ENCODE measurements at regions not wholly inside any gene's neighbourhood (a gene's known extent, or its start where the extent isn't known, plus 50 kb on each side); places are given as distances from the start of the nearest gene placed in this dataset.

- no peak for ATAC-seq
- H3K27ac Mint-ChIP-seq = no peak overlapping the region
- POLR2A ChIA-PET = no interaction called here
- H3K36me3 Mint-ChIP-seq = peaks cover 71% of the 10 kb centered on the region
- H3K27me3 Mint-ChIP-seq (ENCODE audit: low read depth) = peaks cover 6% of the 10 kb centered on the region; the same call in 1 of the 2 replicates
- no peak for DNase-seq (ENCODE audit: low spot score)
- no peak for TF ChIP-seq MLX (CRISPR knock-in tag; IDR thresholded peaks at IDR 0.05)
- no peak for TF ChIP-seq JAZF1 (CRISPR knock-in tag; IDR thresholded peaks at IDR 0.05)
- TF ChIP-seq RELA (CRISPR knock-in tag; IDR thresholded peaks at IDR 0.05; ENCODE audit: borderline replicate concordance) = no peak
- TF ChIP-seq, protein P1, sequence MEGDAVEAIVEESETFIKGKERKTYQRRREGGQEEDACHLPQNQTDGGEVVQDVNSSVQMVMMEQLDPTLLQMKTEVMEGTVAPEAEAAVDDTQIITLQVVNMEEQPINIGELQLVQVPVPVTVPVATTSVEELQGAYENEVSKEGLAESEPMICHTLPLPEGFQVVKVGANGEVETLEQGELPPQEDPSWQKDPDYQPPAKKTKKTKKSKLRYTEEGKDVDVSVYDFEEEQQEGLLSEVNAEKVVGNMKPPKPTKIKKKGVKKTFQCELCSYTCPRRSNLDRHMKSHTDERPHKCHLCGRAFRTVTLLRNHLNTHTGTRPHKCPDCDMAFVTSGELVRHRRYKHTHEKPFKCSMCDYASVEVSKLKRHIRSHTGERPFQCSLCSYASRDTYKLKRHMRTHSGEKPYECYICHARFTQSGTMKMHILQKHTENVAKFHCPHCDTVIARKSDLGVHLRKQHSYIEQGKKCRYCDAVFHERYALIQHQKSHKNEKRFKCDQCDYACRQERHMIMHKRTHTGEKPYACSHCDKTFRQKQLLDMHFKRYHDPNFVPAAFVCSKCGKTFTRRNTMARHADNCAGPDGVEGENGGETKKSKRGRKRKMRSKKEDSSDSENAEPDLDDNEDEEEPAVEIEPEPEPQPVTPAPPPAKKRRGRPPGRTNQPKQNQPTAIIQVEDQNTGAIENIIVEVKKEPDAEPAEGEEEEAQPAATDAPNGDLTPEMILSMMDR (IDR thresholded peaks at IDR 0.05) = no peak
- TF ChIP-seq, protein P2, sequence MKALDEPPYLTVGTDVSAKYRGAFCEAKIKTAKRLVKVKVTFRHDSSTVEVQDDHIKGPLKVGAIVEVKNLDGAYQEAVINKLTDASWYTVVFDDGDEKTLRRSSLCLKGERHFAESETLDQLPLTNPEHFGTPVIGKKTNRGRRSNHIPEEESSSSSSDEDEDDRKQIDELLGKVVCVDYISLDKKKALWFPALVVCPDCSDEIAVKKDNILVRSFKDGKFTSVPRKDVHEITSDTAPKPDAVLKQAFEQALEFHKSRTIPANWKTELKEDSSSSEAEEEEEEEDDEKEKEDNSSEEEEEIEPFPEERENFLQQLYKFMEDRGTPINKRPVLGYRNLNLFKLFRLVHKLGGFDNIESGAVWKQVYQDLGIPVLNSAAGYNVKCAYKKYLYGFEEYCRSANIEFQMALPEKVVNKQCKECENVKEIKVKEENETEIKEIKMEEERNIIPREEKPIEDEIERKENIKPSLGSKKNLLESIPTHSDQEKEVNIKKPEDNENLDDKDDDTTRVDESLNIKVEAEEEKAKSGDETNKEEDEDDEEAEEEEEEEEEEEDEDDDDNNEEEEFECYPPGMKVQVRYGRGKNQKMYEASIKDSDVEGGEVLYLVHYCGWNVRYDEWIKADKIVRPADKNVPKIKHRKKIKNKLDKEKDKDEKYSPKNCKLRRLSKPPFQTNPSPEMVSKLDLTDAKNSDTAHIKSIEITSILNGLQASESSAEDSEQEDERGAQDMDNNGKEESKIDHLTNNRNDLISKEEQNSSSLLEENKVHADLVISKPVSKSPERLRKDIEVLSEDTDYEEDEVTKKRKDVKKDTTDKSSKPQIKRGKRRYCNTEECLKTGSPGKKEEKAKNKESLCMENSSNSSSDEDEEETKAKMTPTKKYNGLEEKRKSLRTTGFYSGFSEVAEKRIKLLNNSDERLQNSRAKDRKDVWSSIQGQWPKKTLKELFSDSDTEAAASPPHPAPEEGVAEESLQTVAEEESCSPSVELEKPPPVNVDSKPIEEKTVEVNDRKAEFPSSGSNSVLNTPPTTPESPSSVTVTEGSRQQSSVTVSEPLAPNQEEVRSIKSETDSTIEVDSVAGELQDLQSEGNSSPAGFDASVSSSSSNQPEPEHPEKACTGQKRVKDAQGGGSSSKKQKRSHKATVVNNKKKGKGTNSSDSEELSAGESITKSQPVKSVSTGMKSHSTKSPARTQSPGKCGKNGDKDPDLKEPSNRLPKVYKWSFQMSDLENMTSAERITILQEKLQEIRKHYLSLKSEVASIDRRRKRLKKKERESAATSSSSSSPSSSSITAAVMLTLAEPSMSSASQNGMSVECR (CRISPR knock-in tag; IDR thresholded peaks at IDR 0.05; ENCODE audit: borderline replicate concordance) = no peak
- no peak for TF ChIP-seq NR2C2 (CRISPR knock-in tag; IDR thresholded peaks at IDR 0.05)
- no peak for TF ChIP-seq ZNF396 (CRISPR knock-in tag; IDR thresholded peaks at IDR 0.05; ENCODE audit: borderline replicate concordance)
- TF ChIP-seq, protein P3, sequence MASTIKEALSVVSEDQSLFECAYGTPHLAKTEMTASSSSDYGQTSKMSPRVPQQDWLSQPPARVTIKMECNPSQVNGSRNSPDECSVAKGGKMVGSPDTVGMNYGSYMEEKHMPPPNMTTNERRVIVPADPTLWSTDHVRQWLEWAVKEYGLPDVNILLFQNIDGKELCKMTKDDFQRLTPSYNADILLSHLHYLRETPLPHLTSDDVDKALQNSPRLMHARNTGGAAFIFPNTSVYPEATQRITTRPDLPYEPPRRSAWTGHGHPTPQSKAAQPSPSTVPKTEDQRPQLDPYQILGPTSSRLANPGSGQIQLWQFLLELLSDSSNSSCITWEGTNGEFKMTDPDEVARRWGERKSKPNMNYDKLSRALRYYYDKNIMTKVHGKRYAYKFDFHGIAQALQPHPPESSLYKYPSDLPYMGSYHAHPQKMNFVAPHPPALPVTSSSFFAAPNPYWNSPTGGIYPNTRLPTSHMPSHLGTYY (CRISPR knock-in tag; IDR thresholded peaks at IDR 0.05) = no peak
- no peak for TF ChIP-seq KAT7 (CRISPR knock-in tag; IDR thresholded peaks at IDR 0.05; ENCODE audit: borderline replicate concordance)
- TF ChIP-seq NFE2L1 (CRISPR knock-in tag; IDR thresholded peaks at IDR 0.05) = no peak
- CTCF ChIA-PET = no interaction called here
- no peak overlapping the region for H3K4me3 Mint-ChIP-seq
- peaks cover 89% of the 10 kb centered on the region for H3K9me3 Mint-ChIP-seq
- H3K4me1 Mint-ChIP-seq = no peaks in the 10 kb centered on the region
These were observed 577.0 kb upstream of the DPP6 start for GRCh38 chr7:153475239-153475638.

- no peaks in the 10 kb centered on the region for H3K4me1 Mint-ChIP-seq
- ChIA-PET POLR2A (no interaction called here), CTCF (no interaction called here)
- no peak overlapping the region for H3K4me3 Mint-ChIP-seq
- ATAC-seq (no peak), DNase-seq (ENCODE audit: low spot score) (no peak)
- peaks cover 67% of the 10 kb centered on the region for H3K36me3 Mint-ChIP-seq
- peaks cover 86% of the 10 kb centered on the region for H3K9me3 Mint-ChIP-seq
- H3K27ac Mint-ChIP-seq = no peak overlapping the region
- H3K27me3 Mint-ChIP-seq (ENCODE audit: low read depth) = peaks cover 4% of the 10 kb centered on the region; the same call in 1 of the 2 replicates
- TF ChIP-seq ZNF532 (CRISPR knock-in tag; IDR thresholded peaks at IDR 0.05; ENCODE audit: borderline replicate concordance) (no peak), ZNF121 (CRISPR knock-in tag; IDR thresholded peaks at IDR 0.05) (no peak), MYBL2 (CRISPR knock-in tag; IDR thresholded peaks at IDR 0.05) (no peak), ZNF671 (CRISPR knock-in tag; IDR thresholded peaks at IDR 0.05) (no peak), NR1H2 (CRISPR knock-in tag; IDR thresholded peaks at IDR 0.05) (no peak), ZBTB21 (CRISPR knock-in tag; IDR thresholded peaks at IDR 0.05; ENCODE audit: borderline replicate concordance) (no peak)
- TF ChIP-seq, protein P4, sequence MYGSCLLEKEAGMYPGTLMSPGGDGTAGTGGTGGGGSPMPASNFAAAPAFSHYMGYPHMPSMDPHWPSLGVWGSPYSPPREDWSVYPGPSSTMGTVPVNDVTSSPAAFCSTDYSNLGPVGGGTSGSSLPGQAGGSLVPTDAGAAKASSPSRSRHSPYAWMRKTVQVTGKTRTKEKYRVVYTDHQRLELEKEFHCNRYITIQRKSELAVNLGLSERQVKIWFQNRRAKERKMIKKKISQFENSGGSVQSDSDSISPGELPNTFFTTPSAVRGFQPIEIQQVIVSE (CRISPR knock-in tag; IDR thresholded peaks at IDR 0.05; ENCODE audit: borderline replicate concordance) = no peak
- TF ChIP-seq, protein P5, sequence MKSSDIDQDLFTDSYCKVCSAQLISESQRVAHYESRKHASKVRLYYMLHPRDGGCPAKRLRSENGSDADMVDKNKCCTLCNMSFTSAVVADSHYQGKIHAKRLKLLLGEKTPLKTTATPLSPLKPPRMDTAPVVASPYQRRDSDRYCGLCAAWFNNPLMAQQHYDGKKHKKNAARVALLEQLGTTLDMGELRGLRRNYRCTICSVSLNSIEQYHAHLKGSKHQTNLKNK (CRISPR knock-in tag; IDR thresholded peaks at IDR 0.05) = no peak
- TF ChIP-seq, protein P6, sequence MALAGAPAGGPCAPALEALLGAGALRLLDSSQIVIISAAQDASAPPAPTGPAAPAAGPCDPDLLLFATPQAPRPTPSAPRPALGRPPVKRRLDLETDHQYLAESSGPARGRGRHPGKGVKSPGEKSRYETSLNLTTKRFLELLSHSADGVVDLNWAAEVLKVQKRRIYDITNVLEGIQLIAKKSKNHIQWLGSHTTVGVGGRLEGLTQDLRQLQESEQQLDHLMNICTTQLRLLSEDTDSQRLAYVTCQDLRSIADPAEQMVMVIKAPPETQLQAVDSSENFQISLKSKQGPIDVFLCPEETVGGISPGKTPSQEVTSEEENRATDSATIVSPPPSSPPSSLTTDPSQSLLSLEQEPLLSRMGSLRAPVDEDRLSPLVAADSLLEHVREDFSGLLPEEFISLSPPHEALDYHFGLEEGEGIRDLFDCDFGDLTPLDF (CRISPR knock-in tag; IDR thresholded peaks at IDR 0.05) = no peak
- TF ChIP-seq, protein P3 (CRISPR knock-in tag; IDR thresholded peaks at IDR 0.05) = no peak
These were observed 576.0 kb upstream of the DPP6 start for GRCh38 chr7:153476166-153476565.

Data from WTC11 (cell line).